Glutamatergic neuron (in vitro differentiated cells): ENCODE measurements at regions not wholly inside any gene's neighbourhood (a gene's known extent, or its start where the extent isn't known, plus 50 kb on each side); places are given as distances from the start of the nearest gene placed in this dataset.

Experiments used
- DNase-seq: peaks from one replicate; pipeline ENCODE4 v3.0.0; 2022
- H3K27ac Mint-ChIP-seq: one replicate; pipeline ENCODE4 v1.8.0; 2020; ENCODE audit warnings: mild to moderate bottlenecking, mixed read lengths, inconsistent platforms; ENCODE audit not compliant: unreplicated experiment
- H3K27me3 Mint-ChIP-seq: one replicate; pipeline ENCODE4 v1.8.0; 2020; ENCODE audit warnings: mild to moderate bottlenecking, moderate library complexity, mixed read lengths, inconsistent platforms; ENCODE audit not compliant: unreplicated experiment
- H3K36me3 Mint-ChIP-seq: one replicate; pipeline ENCODE4 v1.8.0; 2020; ENCODE audit warnings: mild to moderate bottlenecking, mixed read lengths, inconsistent platforms; ENCODE audit not compliant: unreplicated experiment
- H3K4me1 Mint-ChIP-seq: one replicate; pipeline ENCODE4 v1.8.0; 2020; ENCODE audit warnings: mild to moderate bottlenecking, low read depth, mixed read lengths, inconsistent platforms; ENCODE audit not compliant: unreplicated experiment
- H3K4me3 Mint-ChIP-seq: one replicate; pipeline ENCODE4 v1.8.0; 2020; ENCODE audit warnings: mild to moderate bottlenecking, mixed read lengths, inconsistent platforms; ENCODE audit not compliant: unreplicated experiment
- H3K9me3 Mint-ChIP-seq: one replicate; pipeline ENCODE4 v1.8.0; 2020; ENCODE audit warnings: mild to moderate bottlenecking, moderate library complexity, mixed read lengths, inconsistent platforms; ENCODE audit not compliant: unreplicated experiment
- CTCF ChIP-seq: fragments of 200-600 bp; sonication (generic); IDR thresholded peaks from one replicate; pipeline ENCODE4 v1.5.0; 2021; ENCODE audit not compliant: partially characterized antibody, unreplicated experiment

- no peaks in the 10 kb centered on the region for H3K27me3 Mint-ChIP-seq
Measured at GRCh38 chr4:186930024-186930423, 206.4 kb upstream of the FAT1 start.

GRCh38 chr4:186931519-186931918 lies 207.9 kb upstream of the FAT1 start:
- H3K4me3 Mint-ChIP-seq, result no peak overlapping the region
- H3K27me3 Mint-ChIP-seq, result no peaks in the 10 kb centered on the region
- no peak overlapping the region for H3K27ac Mint-ChIP-seq
- no peak for TF ChIP-seq CTCF
- DNase-seq, result no peak
- H3K9me3 Mint-ChIP-seq, result peaks cover 4% of the 10 kb centered on the region
- peaks cover 6% of the 10 kb centered on the region for H3K36me3 Mint-ChIP-seq
- no peaks in the 10 kb centered on the region for H3K4me1 Mint-ChIP-seq

More at GRCh38 chr4:186930024-186930423, 206.4 kb upstream of the FAT1 start:
- Mint-ChIP-seq H3K36me3 (peaks cover 6% of the 10 kb centered on the region), H3K27ac (no peak overlapping the region), H3K4me3 (no peak overlapping the region), H3K9me3 (peaks cover 4% of the 10 kb centered on the region), H3K4me1 (no peaks in the 10 kb centered on the region)
- TF ChIP-seq CTCF, result no peak
- no peak for DNase-seq

GRCh38 chr4:186932196-186932595 lies 208.5 kb upstream of the FAT1 start:
- Mint-ChIP-seq H3K4me1 (no peaks in the 10 kb centered on the region), H3K27me3 (no peaks in the 10 kb centered on the region), H3K36me3 (peaks cover 6% of the 10 kb centered on the region), H3K4me3 (no peak overlapping the region), H3K27ac (no peak overlapping the region), H3K9me3 (peaks cover 4% of the 10 kb centered on the region)
- DNase-seq, result no peak
- no peak for TF ChIP-seq CTCF

- peaks cover 4% of the 10 kb centered on the region for H3K9me3 Mint-ChIP-seq
- no peak overlapping the region for H3K4me3 Mint-ChIP-seq
- peaks cover 6% of the 10 kb centered on the region for H3K36me3 Mint-ChIP-seq
- no peaks in the 10 kb centered on the region for H3K27me3 Mint-ChIP-seq
- no peak overlapping the region for H3K27ac Mint-ChIP-seq
- DNase-seq, result no peak
- TF ChIP-seq CTCF, result no peak
- no peaks in the 10 kb centered on the region for H3K4me1 Mint-ChIP-seq
Measured at GRCh38 chr4:186932631-186933187, 209.1 kb upstream of the FAT1 start.

- no peak for DNase-seq
- Mint-ChIP-seq H3K36me3 (peaks cover 6% of the 10 kb centered on the region), H3K4me3 (no peak overlapping the region), H3K27ac (no peak overlapping the region), H3K27me3 (no peaks in the 10 kb centered on the region), H3K4me1 (no peaks in the 10 kb centered on the region), H3K9me3 (peaks cover 4% of the 10 kb centered on the region)
- TF ChIP-seq CTCF, result no peak
Measured at GRCh38 chr4:186934244-186934643, 210.6 kb upstream of the FAT1 start.
